Heart right ventricle (tissue), 16 donors: ENCODE measurements at regions not wholly inside any gene's neighbourhood (a gene's known extent, or its start where the extent isn't known, plus 50 kb on each side); places are given as distances from the start of the nearest gene placed in this dataset.

Source experiments
- ATAC-seq, 8 donors: fragments of 200-7000 bp; cut with Tn5 transposase; one replicate each; pipeline ENCODE4 v1.9.1; 2020; ENCODE audit warnings: mild to moderate bottlenecking in 8 of 8, moderate library complexity in 8 of 8, moderate number of reproducible peaks in 1 of 8
- DNase-seq, 2 donors: peaks; one replicate each; pipeline ENCODE4 v3.0.0-alpha.2; 2020
- H3K27ac ChIP-seq, 10 donors: fragments of 200-600 bp; sonication (generic) in 2 of 10; one replicate each; pipeline versions ENCODE4 v1.5.0 to v1.8.0; 2020 to 2022; ENCODE audit warnings: mild to moderate bottlenecking in 3 of 10
- H3K27me3 ChIP-seq, 7 donors: fragments of 200-600 bp; one replicate each; pipeline ENCODE4 v1.8.0; 2021 to 2022; ENCODE audit warnings: mild to moderate bottlenecking in 2 of 7
- H3K36me3 ChIP-seq, 9 donors: fragments of 200-600 bp; sonication (generic) in 1 of 9; one replicate each; pipeline versions ENCODE4 v1.5.0 to v1.8.0; 2020 to 2022; ENCODE audit warnings: mild to moderate bottlenecking in 2 of 9
- H3K4me1 ChIP-seq, 9 donors: fragments of 200-600 bp; sonication (generic) in 1 of 9; one replicate each; pipeline versions ENCODE4 v1.5.0 to v1.8.0; 2020 to 2022; ENCODE audit warnings: mild to moderate bottlenecking in 4 of 9
- H3K4me3 ChIP-seq, 10 donors: fragments of 200-600 bp; sonication (generic) in 2 of 10; one replicate each; pipeline versions ENCODE4 v1.5.0 to v1.8.0; 2020 to 2022; ENCODE audit warnings: mild to moderate bottlenecking in 7 of 10, moderate library complexity in 2 of 10
- H3K9me3 ChIP-seq, 11 donors: fragments of 200-600 bp in 10 of 11; sonication (generic) in 2 of 11; one replicate each; pipeline versions ENCODE4 v1.5.0 to v1.8.0; 2013 to 2022; ENCODE audit warnings: mild to moderate bottlenecking in 2 of 11, control low read depth in 1 of 11, moderate library complexity in 1 of 11
- WGBS, 2 donors: extraction: QIAGEN DNeasy Blood & Tissue Kit; methylation state at CpG; one replicate each; pipeline ENCODE4 v1.1.7; 2013; ENCODE audit warnings: inconsistent platforms in 1 of 2; 5-methylcytosine and 5-hydroxymethylcytosine counted together
- intact Hi-C, 10 donors: fragments of 100-400 bp; cut with DNase I; formaldehyde crosslinking; loops; one replicate each; pipeline versions ENCODE4 v1.11.1 to v1.14.2; 2022
- TF ChIP-seq, protein P1 (sequence below), 9 donors: fragments of 200-600 bp; sonication (generic) in 2 of 9; IDR thresholded peaks; one replicate each; pipeline versions ENCODE4 v1.5.0 to v1.8.0; 2021 to 2022; ENCODE audit warnings: antibody characterized with exemption in 9 of 9, mild to moderate bottlenecking in 5 of 9, moderate library complexity in 1 of 9
- donor health status: Arrhythmogenic right ventricular cardiomyopathy.
- donor health status: ischemic (EF 13 %, LVEDD 7.1; RV severe dilation, severe dysfunction).
- donor health status: healthy with polysubstance abuse.
- donor health status: DM: no; HTN: yes; CAD: no.
- donor health status: DM: no; HTN: no; CAD: no.
- donor health status: ischemic (EF 25% LVEDD 6.9; RV normal size, moderate dysfunction).
- donor health status: ischemic (EF 25% LVEDD 5.7; RV mildly dilated, moderate dysfunction).
- donor health status: healthy.
- donor health status: DM: yes; HTN: yes; CAD: no.
- donor health status: Ischemic cardiomyopathy.
- donor health status: ischemic (EF 35%, LVEDD 5.7; RV mildly dilated, moderate dysfunction).
- donor health status: nonischemic (EF 11% LVEDD 7.7; RV severe dilation, severe dysfunction).
- donor health status: DM: yes; HTN: yes; CAD: no.
- donor health status: PGD.
- donor health status: ischemic (EF 29% LVEDD 5.4; RV normal size, mild dysfunction).
- donor health status: nonischemic (EF 23%, LVEDD 6.1; RV moderate dilation, normal function).

- TF ChIP-seq, protein P1, sequence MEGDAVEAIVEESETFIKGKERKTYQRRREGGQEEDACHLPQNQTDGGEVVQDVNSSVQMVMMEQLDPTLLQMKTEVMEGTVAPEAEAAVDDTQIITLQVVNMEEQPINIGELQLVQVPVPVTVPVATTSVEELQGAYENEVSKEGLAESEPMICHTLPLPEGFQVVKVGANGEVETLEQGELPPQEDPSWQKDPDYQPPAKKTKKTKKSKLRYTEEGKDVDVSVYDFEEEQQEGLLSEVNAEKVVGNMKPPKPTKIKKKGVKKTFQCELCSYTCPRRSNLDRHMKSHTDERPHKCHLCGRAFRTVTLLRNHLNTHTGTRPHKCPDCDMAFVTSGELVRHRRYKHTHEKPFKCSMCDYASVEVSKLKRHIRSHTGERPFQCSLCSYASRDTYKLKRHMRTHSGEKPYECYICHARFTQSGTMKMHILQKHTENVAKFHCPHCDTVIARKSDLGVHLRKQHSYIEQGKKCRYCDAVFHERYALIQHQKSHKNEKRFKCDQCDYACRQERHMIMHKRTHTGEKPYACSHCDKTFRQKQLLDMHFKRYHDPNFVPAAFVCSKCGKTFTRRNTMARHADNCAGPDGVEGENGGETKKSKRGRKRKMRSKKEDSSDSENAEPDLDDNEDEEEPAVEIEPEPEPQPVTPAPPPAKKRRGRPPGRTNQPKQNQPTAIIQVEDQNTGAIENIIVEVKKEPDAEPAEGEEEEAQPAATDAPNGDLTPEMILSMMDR (IDR thresholded peaks at IDR 0.05), result no peak
- H3K4me3 ChIP-seq, result no peak overlapping the region
- intact Hi-C loops, result no loop called here
- no peaks in the 10 kb centered on the region for H3K4me1 ChIP-seq
- no peak for DNase-seq
- no peak for ATAC-seq
- peaks cover 0 to 8% (median 0%) of the 10 kb centered on the region in 11 donors for H3K9me3 ChIP-seq
- H3K36me3 ChIP-seq, result no peaks in the 10 kb centered on the region
- no peaks in the 10 kb centered on the region for H3K27me3 ChIP-seq
- WGBS, 2 donors, result 86 to 90% methylated on average over 12 of the region's 12 CpGs
- no peak overlapping the region for H3K27ac ChIP-seq
Measured at GRCh38 chr4:175139205-175139604, 221.0 kb downstream of the ADAM29 start.

DNA sequence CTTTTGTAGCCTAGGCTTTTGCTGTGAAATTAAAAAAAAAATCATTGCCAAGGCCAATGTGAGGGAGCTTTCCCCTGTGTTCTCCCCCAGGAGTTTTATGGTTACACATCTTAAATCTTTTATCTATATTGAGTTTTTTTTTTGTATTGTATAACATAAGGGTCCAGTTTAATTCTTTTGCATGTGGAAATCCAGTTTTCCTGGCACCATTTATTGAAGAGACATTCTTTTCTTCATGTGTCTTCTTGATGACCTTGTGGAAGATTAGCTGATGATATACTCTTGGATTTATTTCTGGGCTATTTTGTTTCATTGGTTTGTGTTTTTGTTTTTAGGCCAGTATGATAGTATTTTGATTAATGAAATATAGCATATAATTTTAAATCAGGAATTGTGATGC lies 225.0 kb downstream of the ADAM29 start:
- no peak for DNase-seq
- Histone ChIP-seq H3K27ac (no peak overlapping the region), H3K9me3 (peaks cover 0 to 8% (median 0%) of the 10 kb centered on the region in 11 donors), H3K4me3 (no peak overlapping the region), H3K36me3 (no peaks in the 10 kb centered on the region), H3K27me3 (no peaks in the 10 kb centered on the region), H3K4me1 (no peaks in the 10 kb centered on the region)
- TF ChIP-seq, protein P1 (IDR thresholded peaks at IDR 0.05), result no peak
- ATAC-seq, result no peak
- intact Hi-C loops, result no loop called here

- peaks cover 0 to 12% (median 0%) of the 10 kb centered on the region in 11 donors for H3K9me3 ChIP-seq
- intact Hi-C loops, result no loop called here
- no peak overlapping the region for H3K4me3 ChIP-seq
- WGBS, 2 donors, result 90 to 93% methylated on average over 14 of the region's 14 CpGs
- DNase-seq (no peak), ATAC-seq (no peak)
- H3K27me3 ChIP-seq, result no peaks in the 10 kb centered on the region
- TF ChIP-seq, protein P1 (IDR thresholded peaks at IDR 0.05), result no peak
- H3K4me1 ChIP-seq, result no peaks in the 10 kb centered on the region
- H3K36me3 ChIP-seq, result no peaks in the 10 kb centered on the region
- no peak overlapping the region for H3K27ac ChIP-seq
Measured at GRCh38 chr4:175146799-175147198, 228.6 kb downstream of the ADAM29 start.

DNA sequence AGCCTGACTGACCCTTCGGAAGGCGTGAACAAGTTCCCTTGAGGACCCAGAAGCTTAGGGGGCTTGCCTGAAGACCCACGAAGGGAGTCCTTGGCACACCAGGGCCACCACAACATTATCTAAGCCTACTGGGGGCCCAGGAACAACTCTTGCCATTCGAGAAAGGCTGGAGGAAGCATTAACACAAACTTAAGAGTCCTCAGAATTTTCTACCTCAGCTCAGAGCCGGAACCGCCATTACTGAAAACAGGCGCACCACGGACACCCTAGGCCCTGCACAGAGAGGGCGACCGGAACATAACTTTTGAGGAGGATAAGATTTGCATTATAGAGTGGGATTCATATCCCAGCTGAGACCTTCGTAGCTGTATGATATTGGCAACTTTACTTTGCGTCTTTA lies 229.1 kb downstream of the ADAM29 start:
- no peak overlapping the region for H3K4me3 ChIP-seq
- no peak overlapping the region for H3K27ac ChIP-seq
- intact Hi-C loops, result no loop called here
- 86 to 88% methylated on average over 12 of the region's 12 CpGs for WGBS, 2 donors
- ATAC-seq (no peak), DNase-seq (no peak)
- peaks cover 0 to 12% (median 0%) of the 10 kb centered on the region in 11 donors for H3K9me3 ChIP-seq
- H3K4me1 ChIP-seq, result no peaks in the 10 kb centered on the region
- H3K27me3 ChIP-seq, result no peaks in the 10 kb centered on the region
- no peaks in the 10 kb centered on the region for H3K36me3 ChIP-seq
- TF ChIP-seq, protein P1 (IDR thresholded peaks at IDR 0.05), result no peak

DNA sequence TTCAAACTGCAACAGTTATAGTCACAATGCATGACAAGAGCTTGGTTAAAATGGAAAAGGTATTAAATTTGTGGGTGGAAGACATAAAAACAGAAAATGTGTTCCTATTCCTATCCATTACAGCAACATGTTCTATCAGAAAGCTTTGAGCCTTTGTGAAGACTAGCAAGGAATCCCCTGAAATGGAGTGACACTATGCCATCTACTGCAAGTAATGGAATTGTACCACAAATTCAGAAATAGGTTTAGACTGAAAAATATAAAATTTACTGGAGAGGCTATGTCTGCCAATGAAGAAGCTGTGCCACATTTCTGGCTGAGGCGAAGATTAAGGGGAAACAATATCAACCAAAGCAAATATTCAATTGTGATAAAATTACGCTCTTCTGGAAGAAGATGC lies 247.9 kb downstream of the ADAM29 start:
- H3K27me3 ChIP-seq, result no peaks in the 10 kb centered on the region
- ATAC-seq (no peak), DNase-seq (no peak)
- no peak overlapping the region for H3K4me3 ChIP-seq
- 67 to 76% methylated on average over 2 of the region's 2 CpGs for WGBS, 2 donors
- no peak overlapping the region for H3K27ac ChIP-seq
- H3K9me3 ChIP-seq, result peaks cover 0 to 6% (median 0%) of the 10 kb centered on the region in 11 donors
- intact Hi-C loops, result no loop called here
- H3K4me1 ChIP-seq, result no peaks in the 10 kb centered on the region
- TF ChIP-seq, protein P1 (IDR thresholded peaks at IDR 0.05), result no peak
- H3K36me3 ChIP-seq, result no peaks in the 10 kb centered on the region
